Neuronal stem cell (in vitro differentiated cells): ENCODE measurements at regions not wholly inside any gene's neighbourhood (a gene's known extent, or its start where the extent isn't known, plus 50 kb on each side); places are given as distances from the start of the nearest gene placed in this dataset.

Source experiments
- DNase-seq: peaks from one replicate; pipeline ENCODE4 v3.0.0-alpha.2; 2013; ENCODE audit warnings: low spot score
- H2AFZ ChIP-seq: one replicate; pipeline ENCODE4 v1.6.1; 2013; ENCODE audit warnings: mild to moderate bottlenecking, low read length, inconsistent platforms
- H2AK5ac ChIP-seq: 2 replicates; pipeline ENCODE4 v1.6.1; 2013; ENCODE audit warnings: low read depth, mild to moderate bottlenecking, inconsistent platforms, low read length, moderate library complexity, mixed read lengths
- H2BK120ac ChIP-seq: 2 replicates; pipeline ENCODE4 v1.6.1; 2013; ENCODE audit warnings: low read depth, mild to moderate bottlenecking, inconsistent platforms, low read length, moderate library complexity, mixed read lengths
- H2BK12ac ChIP-seq: one replicate; pipeline ENCODE4 v1.6.1; 2013; ENCODE audit warnings: low read length, inconsistent platforms
- H2BK15ac ChIP-seq: 2 replicates; pipeline ENCODE4 v1.6.1; 2013; ENCODE audit warnings: mild to moderate bottlenecking, low read length, inconsistent platforms, mixed read lengths
- H2BK5ac ChIP-seq: one replicate; pipeline ENCODE4 v1.6.1; 2013; ENCODE audit warnings: inconsistent platforms, mild to moderate bottlenecking, low read length, moderate library complexity
- H3K14ac ChIP-seq: one replicate; pipeline ENCODE4 v1.6.1; 2013; ENCODE audit warnings: low read length, inconsistent platforms
- H3K18ac ChIP-seq: 2 replicates; pipeline ENCODE4 v1.6.1; 2013; ENCODE audit warnings: low read length, inconsistent platforms
- H3K23ac ChIP-seq: 2 replicates; pipeline ENCODE4 v1.6.1; 2013; ENCODE audit warnings: low read depth, mild to moderate bottlenecking, mixed read lengths, low read length, inconsistent platforms; ENCODE audit not compliant: poor library complexity
- H3K27ac ChIP-seq: replicated peaks from 3 replicates; pipeline ENCODE4 v1.5.1; 2013; ENCODE audit warnings: low read length, inconsistent platforms
- H3K27me3 ChIP-seq, 3 experiments: 2 replicates each; pipeline ENCODE4 v1.6.1; 2013; ENCODE audit warnings: low read length in 3 of 3, mild to moderate bottlenecking in 2 of 3, inconsistent platforms in 1 of 3, low read depth in 1 of 3, mixed read lengths in 1 of 3, moderate library complexity in 1 of 3; ENCODE audit not compliant: control insufficient read depth in 3 of 3, insufficient read depth in 3 of 3
- H3K36me3 ChIP-seq, 2 donors: replicated peaks in 1 of 2; 2 replicates each; pipeline ENCODE4 v1.6.1; 2013; ENCODE audit warnings: low read length in 2 of 2; ENCODE audit not compliant: control insufficient read depth in 2 of 2, insufficient read depth in 2 of 2
- H3K4ac ChIP-seq: 2 replicates; pipeline ENCODE4 v1.6.1; 2013; ENCODE audit warnings: inconsistent platforms, mild to moderate bottlenecking, low read length, moderate library complexity
- H3K4me1 ChIP-seq, 2 donors: 1 replicate in 1 of 2; 2 replicates in 1 of 2; pipeline ENCODE4 v1.6.1; 2013; ENCODE audit warnings: low read length in 2 of 2, low read depth in 1 of 2; ENCODE audit not compliant: control insufficient read depth in 2 of 2, insufficient read depth in 1 of 2
- H3K4me2 ChIP-seq: one replicate; pipeline ENCODE4 v1.6.1; 2013; ENCODE audit warnings: mild to moderate bottlenecking, low read length, inconsistent platforms; ENCODE audit not compliant: insufficient read depth, poor library complexity, severe bottlenecking
- H3K4me3 ChIP-seq, 2 donors: 2 replicates each; pipeline ENCODE4 v1.5.1; 2013; ENCODE audit warnings: low read length in 2 of 2, mild to moderate bottlenecking in 2 of 2, inconsistent platforms in 1 of 2, moderate library complexity in 1 of 2
- H3K79me1 ChIP-seq: one replicate; pipeline ENCODE4 v1.6.1; 2013; ENCODE audit warnings: low read depth, mild to moderate bottlenecking, inconsistent platforms, low read length, moderate library complexity
- H3K9ac ChIP-seq: one replicate; pipeline ENCODE4 v1.6.1; 2013; ENCODE audit warnings: mild to moderate bottlenecking, low read depth, low read length, inconsistent platforms; ENCODE audit not compliant: poor library complexity
- H3K9me3 ChIP-seq, 2 donors: replicated peaks in 1 of 2; 2 replicates each; pipeline versions ENCODE3 to v1.6.1; 2013; ENCODE audit warnings: low read length in 2 of 2, mild to moderate bottlenecking in 2 of 2, inconsistent platforms in 1 of 2, low read depth in 1 of 2, mixed read lengths in 1 of 2, moderate library complexity in 1 of 2; ENCODE audit not compliant: control insufficient read depth in 2 of 2, insufficient read depth in 1 of 2
- H4K8ac ChIP-seq: one replicate; pipeline ENCODE4 v1.6.1; 2013; ENCODE audit warnings: low read depth, mild to moderate bottlenecking, inconsistent platforms, low read length, moderate library complexity
- H4K91ac ChIP-seq: one replicate; pipeline ENCODE4 v1.6.1; 2013; ENCODE audit warnings: low read length, low read depth, mild to moderate bottlenecking, inconsistent platforms; ENCODE audit not compliant: poor library complexity
- WGBS, 2 donors: extraction: QIAGEN DNeasy Blood & Tissue Kit; methylation state at CpG; one replicate each; pipeline ENCODE4 v1.1.7; 2013; ENCODE audit warnings: missing lambda C conversion rate in 2 of 2, mixed read lengths in 1 of 2; ENCODE audit not compliant: insufficient read length in 2 of 2, insufficient replicate concordance in 1 of 2; ENCODE audit errors: extremely low coverage in 2 of 2; 5-methylcytosine and 5-hydroxymethylcytosine counted together

GRCh38 chr6:85251300-85251699 is 198.6 kb upstream of the NT5E start:
- Histone ChIP-seq H3K4me3 (no peak overlapping the region), H3K14ac (no peak overlapping the region), H2BK12ac (no peak overlapping the region), H3K4me2 (no peak overlapping the region), H3K18ac (no peak overlapping the region), H2BK120ac (no peak overlapping the region), H4K91ac (no peak overlapping the region), H3K9me3 (peaks cover 0 to 2% of the 10 kb centered on the region in 2 donors), H3K4ac (no peak overlapping the region), H3K79me1 (no peaks in the 10 kb centered on the region), H3K4me1 (no peaks in the 10 kb centered on the region), H2AK5ac (no peak overlapping the region), H3K23ac (no peak overlapping the region), H3K36me3 (no peaks in the 10 kb centered on the region), H2BK15ac (no peak overlapping the region), H3K27ac (no peak overlapping the region), H3K27me3 (peaks cover 0 to 1% (median 0%) of the 10 kb centered on the region in 3 experiments), H2BK5ac (no peak overlapping the region), H3K9ac (no peak overlapping the region), H4K8ac (no peak overlapping the region), H2AFZ (no peak overlapping the region)
- WGBS, 2 donors, result no CpG with 5 or more reads among the region's 1 CpG
- no peak for DNase-seq

- Histone ChIP-seq H3K18ac (no peak overlapping the region), H3K27ac (no peak overlapping the region), H3K4me3 (no peak overlapping the region), H3K4me2 (no peak overlapping the region), H4K8ac (no peak overlapping the region), H3K27me3 (peaks cover 0 to 1% (median 0%) of the 10 kb centered on the region in 3 experiments), H3K23ac (no peak overlapping the region), H3K9ac (no peak overlapping the region), H2BK15ac (no peak overlapping the region), H3K79me1 (no peaks in the 10 kb centered on the region), H2BK5ac (no peak overlapping the region), H2BK120ac (no peak overlapping the region), H2BK12ac (no peak overlapping the region), H2AK5ac (no peak overlapping the region), H3K14ac (no peak overlapping the region), H2AFZ (no peak overlapping the region), H3K4ac (no peak overlapping the region), H4K91ac (no peak overlapping the region), H3K4me1 (no peaks in the 10 kb centered on the region), H3K36me3 (no peaks in the 10 kb centered on the region), H3K9me3 (peaks cover 0 to 2% of the 10 kb centered on the region in 2 donors)
- no peak for DNase-seq
- WGBS, 2 donors, result no CpG with 5 or more reads among the region's 5 CpGs
These were observed 199.2 kb upstream of the NT5E start for GRCh38 chr6:85250586-85251220.

GRCh38 chr6:85245004-85245403 is 204.9 kb upstream of the NT5E start:
- Histone ChIP-seq H2BK12ac (no peak overlapping the region), H3K14ac (no peak overlapping the region), H3K27me3 (no peaks in the 10 kb centered on the region), H3K4me1 (no peaks in the 10 kb centered on the region), H4K8ac (no peak overlapping the region), H2BK5ac (no peak overlapping the region), H3K23ac (no peak overlapping the region), H3K4me2 (no peak overlapping the region), H3K36me3 (no peaks in the 10 kb centered on the region), H3K9me3 (no peaks in the 10 kb centered on the region), H2BK120ac (no peak overlapping the region), H3K18ac (no peak overlapping the region), H3K4ac (no peak overlapping the region), H3K4me3 (no peak overlapping the region), H3K9ac (no peak overlapping the region), H3K27ac (no peak overlapping the region), H2AFZ (no peak overlapping the region), H4K91ac (no peak overlapping the region), H2BK15ac (no peak overlapping the region), H3K79me1 (no peaks in the 10 kb centered on the region), H2AK5ac (no peak overlapping the region)
- DNase-seq, result no peak
- no CpG with 5 or more reads among the region's 3 CpGs for WGBS, 2 donors

- no peak overlapping the region for H4K91ac ChIP-seq
- H3K4me1 ChIP-seq, result peaks cover 0 to 2% of the 10 kb centered on the region in 2 donors
- no peak overlapping the region for H2AFZ ChIP-seq
- no peak overlapping the region for H4K8ac ChIP-seq
- H3K4me3 ChIP-seq, result no peak overlapping the region
- H2AK5ac ChIP-seq, result no peak overlapping the region
- no peak for DNase-seq
- no peak overlapping the region for H3K9ac ChIP-seq
- WGBS, 2 donors, result no CpG with 5 or more reads among the region's 1 CpG
- H2BK12ac ChIP-seq, result no peak overlapping the region
- no peak overlapping the region for H2BK120ac ChIP-seq
- no peak overlapping the region for H3K14ac ChIP-seq
- no peak overlapping the region for H3K23ac ChIP-seq
- H3K9me3 ChIP-seq, result no peaks in the 10 kb centered on the region
- H2BK5ac ChIP-seq, result no peak overlapping the region
- no peak overlapping the region for H3K27ac ChIP-seq
- no peaks in the 10 kb centered on the region for H3K79me1 ChIP-seq
- no peaks in the 10 kb centered on the region for H3K36me3 ChIP-seq
- H3K27me3 ChIP-seq, result no peaks in the 10 kb centered on the region
- no peak overlapping the region for H2BK15ac ChIP-seq
- H3K4me2 ChIP-seq, result no peak overlapping the region
- no peak overlapping the region for H3K4ac ChIP-seq
- no peak overlapping the region for H3K18ac ChIP-seq
These were observed 208.3 kb upstream of the NT5E start for GRCh38 chr6:85241498-85242052.
